H9 (cell line): ENCODE measurements at regions not wholly inside any gene's neighbourhood (a gene's known extent, or its start where the extent isn't known, plus 50 kb on each side); places are given as distances from the start of the nearest gene placed in this dataset.

ENCODE experiments used
- DNase-seq: peaks from one replicate; pipeline ENCODE4 v3.0.0-alpha.2; 2017
- H2AFZ ChIP-seq: one replicate; pipeline ENCODE4 v1.6.1; 2013; ENCODE audit warnings: mild to moderate bottlenecking, low read length, control low read depth, moderate library complexity
- H2AK5ac ChIP-seq: 2 replicates; pipeline ENCODE4 v1.6.1; 2013; ENCODE audit warnings: low read length, control low read depth, mixed read lengths; ENCODE audit not compliant: insufficient read length
- H2BK120ac ChIP-seq: one replicate; pipeline ENCODE4 v1.6.1; 2013; ENCODE audit warnings: low read depth, mild to moderate bottlenecking, low read length, control low read depth, inconsistent platforms; ENCODE audit not compliant: poor library complexity, severe bottlenecking
- H2BK12ac ChIP-seq: 2 replicates; pipeline ENCODE4 v1.6.1; 2013; ENCODE audit warnings: low read length, control low read depth, mixed read lengths, low read depth; ENCODE audit not compliant: insufficient read length
- H2BK15ac ChIP-seq: 2 replicates; pipeline ENCODE4 v1.6.1; 2013; ENCODE audit warnings: low read depth, low read length, control low read depth
- H2BK20ac ChIP-seq: one replicate; pipeline ENCODE4 v1.6.1; 2013; ENCODE audit warnings: low read depth, mild to moderate bottlenecking, low read length, control low read depth, inconsistent platforms; ENCODE audit not compliant: poor library complexity, severe bottlenecking
- H2BK5ac ChIP-seq: 2 replicates; pipeline ENCODE4 v1.6.1; 2013; ENCODE audit warnings: low read length, control low read depth, mixed read lengths; ENCODE audit not compliant: insufficient read length
- H3K14ac ChIP-seq: 2 replicates; pipeline ENCODE4 v1.6.1; 2013; ENCODE audit warnings: low read length, control low read depth; ENCODE audit not compliant: insufficient read depth
- H3K18ac ChIP-seq: 2 replicates; pipeline ENCODE4 v1.6.1; 2013; ENCODE audit warnings: low read depth, mild to moderate bottlenecking, mixed read lengths, low read length, control low read depth; ENCODE audit not compliant: insufficient read length
- H3K23ac ChIP-seq: 2 replicates; pipeline ENCODE4 v1.6.1; 2013; ENCODE audit warnings: low read length, control low read depth, mixed read lengths, low read depth; ENCODE audit not compliant: insufficient read length
- H3K23me2 ChIP-seq: 2 replicates; pipeline ENCODE4 v1.6.1; 2013; ENCODE audit warnings: low read depth, mild to moderate bottlenecking, mixed read lengths, low read length, control low read depth; ENCODE audit not compliant: insufficient read length, poor library complexity, severe bottlenecking
- H3K27ac ChIP-seq: 2 replicates; pipeline ENCODE4 v1.5.1; 2013; ENCODE audit warnings: low read length, control low read depth, mixed read lengths, low read depth; ENCODE audit not compliant: insufficient read length
- H3K27me3 ChIP-seq: 2 replicates; pipeline ENCODE4 v1.6.1; 2013; ENCODE audit warnings: low read length, control low read depth, inconsistent platforms; ENCODE audit not compliant: insufficient read depth
- H3K4ac ChIP-seq: 2 replicates; pipeline ENCODE4 v1.6.1; 2013; ENCODE audit warnings: low read depth, mild to moderate bottlenecking, control low read depth, inconsistent platforms, low read length, moderate library complexity
- H3K4me1 ChIP-seq: 2 replicates; pipeline ENCODE4 v1.6.1; 2013; ENCODE audit warnings: low read length, control low read depth, inconsistent platforms; ENCODE audit not compliant: insufficient read depth
- H3K4me2 ChIP-seq: 2 replicates; pipeline ENCODE4 v1.6.1; 2013; ENCODE audit warnings: low read length, control low read depth, mixed read lengths; ENCODE audit not compliant: insufficient read length, insufficient read depth
- H3K56ac ChIP-seq: 2 replicates; pipeline ENCODE4 v1.6.1; 2013; ENCODE audit warnings: low read depth, mild to moderate bottlenecking, mixed read lengths, low read length, control low read depth; ENCODE audit not compliant: insufficient read length
- H3K79me1 ChIP-seq: 2 replicates; pipeline ENCODE4 v1.6.1; 2013; ENCODE audit warnings: low read depth, mild to moderate bottlenecking, moderate library complexity, low read length, control low read depth, inconsistent platforms; ENCODE audit not compliant: insufficient read depth, poor library complexity, severe bottlenecking
- H3K79me2 ChIP-seq: 2 replicates; pipeline ENCODE4 v1.6.1; 2013; ENCODE audit warnings: low read length, control low read depth, inconsistent platforms; ENCODE audit not compliant: insufficient read depth
- H3K9ac ChIP-seq: 2 replicates; pipeline ENCODE4 v1.6.1; 2013; ENCODE audit warnings: low read length, control low read depth, mixed read lengths; ENCODE audit not compliant: insufficient read length; ENCODE audit errors: extremely low read depth
- H3K9me3 ChIP-seq: one replicate; pipeline ENCODE4 v1.6.1; 2013; ENCODE audit warnings: low read depth, low read length, inconsistent platforms; ENCODE audit not compliant: control insufficient read depth
- H3T11ph ChIP-seq: one replicate; pipeline ENCODE4 v1.6.1; 2013; ENCODE audit warnings: mild to moderate bottlenecking, low read length, control low read depth, inconsistent platforms
- H4K20me1 ChIP-seq: one replicate; pipeline ENCODE4 v1.6.1; 2013; ENCODE audit not compliant: control insufficient read depth, insufficient read length, insufficient read depth
- H4K5ac ChIP-seq: 2 replicates; pipeline ENCODE4 v1.6.1; 2013; ENCODE audit warnings: low read depth, mild to moderate bottlenecking, mixed read lengths, low read length, control low read depth; ENCODE audit not compliant: insufficient read length
- H4K8ac ChIP-seq: replicated peaks from 2 replicates; pipeline ENCODE4 v1.6.1; 2013; ENCODE audit warnings: low read length, control low read depth, mixed read lengths, low read depth; ENCODE audit not compliant: insufficient read length
- H4K91ac ChIP-seq: 2 replicates; pipeline ENCODE4 v1.6.1; 2013; ENCODE audit warnings: low read depth, mild to moderate bottlenecking, moderate library complexity, mixed read lengths, low read length, control low read depth; ENCODE audit not compliant: insufficient read length
- H3K27ac Mint-ChIP-seq, 3 experiments: 2 replicates in 2 of 3; 3 replicates in 1 of 3; pipeline ENCODE4 v1.8.0; 2020 to 2021; ENCODE audit warnings: mixed read lengths in 3 of 3, mild to moderate bottlenecking in 1 of 3, moderate library complexity in 1 of 3
- H3K27me3 Mint-ChIP-seq: 2 replicates; pipeline ENCODE4 v1.8.0; 2021; ENCODE audit warnings: low read depth, mild to moderate bottlenecking, moderate library complexity, mixed read lengths
- H3K36me3 Mint-ChIP-seq, 3 experiments: 2 replicates in 2 of 3; 3 replicates in 1 of 3; pipeline ENCODE4 v1.8.0; 2020 to 2021; ENCODE audit warnings: low read depth in 3 of 3, mixed read lengths in 3 of 3; ENCODE audit not compliant: insufficient read depth in 1 of 3
- H3K4me1 Mint-ChIP-seq, 2 experiments: 2 replicates each; pipeline ENCODE4 v1.8.0; 2020; ENCODE audit warnings: mixed read lengths in 2 of 2
- H3K4me3 Mint-ChIP-seq, 2 experiments: 2 replicates in 1 of 2; 3 replicates in 1 of 2; pipeline ENCODE4 v1.8.0; 2020 to 2021; ENCODE audit warnings: mild to moderate bottlenecking in 2 of 2, mixed read lengths in 2 of 2, moderate library complexity in 1 of 2
- H3K9me3 Mint-ChIP-seq, 2 experiments: 2 replicates in 1 of 2; 3 replicates in 1 of 2; pipeline ENCODE4 v1.8.0; 2020; ENCODE audit warnings: mild to moderate bottlenecking in 2 of 2, mixed read lengths in 2 of 2, moderate library complexity in 1 of 2
- CTCF ChIP-seq: fragments of 200-600 bp; sonication (generic); conservative IDR thresholded peaks from 3 replicates; pipeline ENCODE4 v1.8.0; 2021; ENCODE audit warnings: antibody characterized with exemption, mild to moderate bottlenecking
- WGBS: extraction: QIAGEN DNeasy Blood & Tissue Kit; methylation state at CpG from one replicate; pipeline ENCODE4 v1.1.7; 2013; ENCODE audit warnings: missing lambda C conversion rate, low lambda C conversion rate, mixed read lengths; ENCODE audit not compliant: insufficient read length; ENCODE audit errors: extremely low coverage; 5-methylcytosine and 5-hydroxymethylcytosine counted together

DNA sequence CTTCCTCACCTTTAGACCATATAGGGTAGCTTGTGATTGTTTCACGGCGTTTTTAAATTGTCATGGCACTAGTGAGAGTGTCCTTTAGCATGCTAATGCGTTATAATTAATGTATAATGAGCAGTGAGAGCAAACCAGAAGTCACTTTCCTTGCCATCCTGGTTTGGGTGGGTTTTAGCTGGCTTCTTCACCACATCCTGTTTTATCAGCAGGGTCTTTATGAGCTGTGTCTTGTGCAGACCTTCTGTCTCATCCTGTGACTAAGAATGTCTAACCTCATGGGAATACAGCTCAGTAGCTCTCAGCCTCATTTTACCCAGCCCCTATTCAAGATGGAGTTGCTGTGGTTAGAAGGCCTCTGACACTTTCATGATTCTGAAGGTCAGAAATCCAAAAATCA, 370.9 kb upstream of the RBFOX1 start:
- H2BK120ac ChIP-seq: no peak overlapping the region
- no peak overlapping the region for H3K4me3 Mint-ChIP-seq
- no peak overlapping the region for H3K4ac ChIP-seq
- no peak overlapping the region for H3K27ac Mint-ChIP-seq
- H3K27me3 Mint-ChIP-seq: peaks cover 40% of the 10 kb centered on the region
- no peak for DNase-seq
- no peak overlapping the region for H4K5ac ChIP-seq
- H4K20me1 ChIP-seq: no peaks in the 10 kb centered on the region
- no peaks in the 10 kb centered on the region for H3K9me3 ChIP-seq
- H3K23me2 ChIP-seq: no peaks in the 10 kb centered on the region
- H3K23ac ChIP-seq: no peak overlapping the region
- H3K14ac ChIP-seq: no peak overlapping the region
- no peak overlapping the region for H4K91ac ChIP-seq
- peaks cover 2 to 15% of the 10 kb centered on the region in 2 experiments; a peak in 3 of 4 replicates for H3K4me1 Mint-ChIP-seq
- no peak overlapping the region for H2BK20ac ChIP-seq
- H3K27ac ChIP-seq: no peak overlapping the region
- H3K36me3 Mint-ChIP-seq: no peaks in the 10 kb centered on the region
- no peak overlapping the region for H3K18ac ChIP-seq
- no peak for TF ChIP-seq CTCF
- no peak overlapping the region for H3K9ac ChIP-seq
- no CpG with 5 or more reads among the region's 3 CpGs for WGBS
- no peak overlapping the region for H3K56ac ChIP-seq
- no peak overlapping the region for H3K4me2 ChIP-seq
- H3K79me2 ChIP-seq: no peaks in the 10 kb centered on the region
- no peak overlapping the region for H4K8ac ChIP-seq
- no peaks in the 10 kb centered on the region for H3K9me3 Mint-ChIP-seq
- no peak overlapping the region for H2AFZ ChIP-seq
- H3K27me3 ChIP-seq: no peaks in the 10 kb centered on the region
- no peak overlapping the region for H2BK5ac ChIP-seq
- no peak overlapping the region for H2BK15ac ChIP-seq
- no peaks in the 10 kb centered on the region for H3K79me1 ChIP-seq
- H3T11ph ChIP-seq: no peak overlapping the region
- no peak overlapping the region for H2BK12ac ChIP-seq
- no peaks in the 10 kb centered on the region; the same call in 1 of the 2 replicates for H3K4me1 ChIP-seq
- H2AK5ac ChIP-seq: no peak overlapping the region
